GM12891 (cell line): ENCODE measurements at regions not wholly inside any gene's neighbourhood (a gene's known extent, or its start where the extent isn't known, plus 50 kb on each side); places are given as distances from the start of the nearest gene placed in this dataset.

Experiments
- POLR2A ChIP-seq: IDR thresholded peaks from 2 replicates; pipeline ENCODE4 v1.6.1; 2011; ENCODE audit warnings: low read depth, low read length, control low read depth
- POLR2AphosphoS5 ChIP-seq: IDR thresholded peaks from 2 replicates; pipeline ENCODE4 v1.6.1; 2011; ENCODE audit warnings: low read depth, low read length, control low read depth
- POU2F2 ChIP-seq: IDR thresholded peaks from 2 replicates; pipeline ENCODE4 v1.6.1; 2011; ENCODE audit warnings: low read depth, mild to moderate bottlenecking, control low read depth, low read length, moderate library complexity
- TAF1 ChIP-seq: IDR thresholded peaks from 2 replicates; pipeline ENCODE4 v1.6.1; 2011; ENCODE audit warnings: low read depth, low read length, control low read depth

DNA sequence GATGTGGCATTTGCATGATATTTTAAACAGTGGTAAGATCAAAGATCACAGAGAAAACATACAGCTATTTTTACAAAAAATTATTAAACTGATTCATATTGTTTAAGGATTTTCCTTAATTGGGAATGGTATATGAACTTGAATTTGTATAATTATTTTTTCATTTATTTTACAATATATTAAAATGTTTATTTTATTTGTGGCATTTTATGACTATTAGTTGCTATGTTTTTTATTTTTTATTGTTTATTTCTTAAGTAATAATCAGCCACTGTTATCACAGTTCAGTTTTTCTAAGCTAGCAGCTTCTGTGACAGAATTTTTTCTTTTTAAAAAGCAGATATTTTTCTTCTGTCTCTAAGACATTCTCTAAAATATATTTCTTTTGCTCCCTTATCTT is 387.0 kb upstream of the KHDRBS2 start:
- TF ChIP-seq TAF1 (no peak), POLR2A (no peak), POLR2AphosphoS5 (no peak), POU2F2 (no peak)
